Panc1 (cell line): ENCODE measurements at regions not wholly inside any gene's neighbourhood (a gene's known extent, or its start where the extent isn't known, plus 50 kb on each side); places are given as distances from the start of the nearest gene placed in this dataset.

Experiments
- ATAC-seq: fragments of 200-7000 bp; cut with Tn5 transposase; 2 replicates; pipeline ENCODE4 v1.9.1; 2020; ENCODE audit warnings: mild to moderate bottlenecking, moderate library complexity
- BruUV-seq: library from RNA; stranded (reverse); fragments of 400-500 nt; replicated peaks from 2 replicates; lab custom pipeline; 2021; lab: Mats Ljungman, UMichigan
- CTCF ChIA-PET: fragments of 300-600 bp; sonication (Branson Sonifier 250); formaldehyde crosslinking; loops from one replicate; lab custom pipeline; 2022; ENCODE audit warnings: antibody characterized with exemption; lab: Charles Lee
- POLR2A ChIA-PET: fragments of 300-600 bp; sonication (Branson Sonifier 250); formaldehyde crosslinking; loops from one replicate; lab custom pipeline; 2022; ENCODE audit warnings: antibody characterized with exemption; lab: Charles Lee
- DNase-seq: peaks from one replicate; pipeline ENCODE4 v3.0.0-alpha.2; 2010; ENCODE audit warnings: low read depth, low spot score
- H3K27ac ChIP-seq: 2 replicates; pipeline ENCODE4 v1.5.1; 2011; ENCODE audit warnings: mild to moderate bottlenecking, low read length, inconsistent platforms
- H3K27me3 ChIP-seq: fragments of 200-500 bp; sonication (Bioruptor generic); 2 replicates; pipeline ENCODE4 v1.6.0; 2014; ENCODE audit warnings: low read length, inconsistent platforms; ENCODE audit not compliant: control insufficient read depth, insufficient read depth
- H3K36me3 ChIP-seq: fragments of 200-500 bp; sonication (Bioruptor generic); 2 replicates; pipeline ENCODE4 v1.5.1; 2014; ENCODE audit warnings: inconsistent platforms, mild to moderate bottlenecking, low read length, moderate library complexity; ENCODE audit not compliant: control insufficient read depth, insufficient read depth
- H3K4me1 ChIP-seq: 2 replicates; pipeline ENCODE4 v1.5.1; 2011; ENCODE audit warnings: inconsistent platforms, mild to moderate bottlenecking, low read length, moderate library complexity; ENCODE audit not compliant: control insufficient read depth, insufficient read depth
- H3K4me3 ChIP-seq, 2 experiments: 2 replicates each; pipeline ENCODE4 v1.5.1; 2011 to 2012; ENCODE audit warnings: low read depth in 2 of 2, low read length in 2 of 2, mild to moderate bottlenecking in 2 of 2, inconsistent platforms in 1 of 2, moderate library complexity in 1 of 2
- H3K9me3 ChIP-seq: fragments of 200-500 bp; sonication (Bioruptor generic); 2 replicates; pipeline ENCODE4 v1.5.1; 2014; ENCODE audit warnings: low read depth, mild to moderate bottlenecking, inconsistent platforms, low read length, moderate library complexity; ENCODE audit not compliant: control insufficient read depth, insufficient read depth
- CTCF ChIP-seq: fragments of 450-650 bp; IDR thresholded peaks from 2 replicates; pipeline ENCODE4 v1.5.1; 2017; ENCODE audit warnings: mild to moderate bottlenecking
- POLR2AphosphoS5 ChIP-seq: IDR thresholded peaks from 2 replicates; pipeline ENCODE4 v1.6.1; 2012; ENCODE audit warnings: mild to moderate bottlenecking, low read depth, low read length, moderate library complexity
- REST ChIP-seq, 2 experiments: IDR thresholded peaks; 2 replicates each; pipeline ENCODE4 v1.6.1; 2011 to 2012; ENCODE audit warnings: low read depth in 2 of 2, control low read depth in 1 of 2, low read length in 1 of 2, mild to moderate bottlenecking in 1 of 2, moderate library complexity in 1 of 2; ENCODE audit not compliant: insufficient read depth in 1 of 2
- SIN3A ChIP-seq: IDR thresholded peaks from 2 replicates; pipeline ENCODE4 v1.6.1; 2012; ENCODE audit warnings: low read depth, mild to moderate bottlenecking, low read length, moderate library complexity, borderline replicate concordance; ENCODE audit not compliant: insufficient read depth
- TCF7L2 ChIP-seq: IDR thresholded peaks from 2 replicates; pipeline ENCODE4 v1.6.1; 2011; ENCODE audit warnings: mild to moderate bottlenecking, low read depth, low read length, inconsistent platforms
- in situ Hi-C: cut with HindIII; loops from 2 replicates; pipeline ENCODE4 v1.10.0; 2016; ENCODE audit warnings: low sequenced_read_pairs, low pct_unique_long_range_greater_than_20kb
- intact Hi-C: fragments of 100-400 bp; cut with micrococcal nuclease; formaldehyde crosslinking; loops from one replicate; pipeline ENCODE4 v1.10.0; 2022; ENCODE audit not compliant: unreplicated experiment

GRCh38 chr16:65909310-65910050 lies 457.0 kb upstream of the CDH5 start:
- ATAC-seq (no peak), DNase-seq (no peak)
- no peaks in the 10 kb centered on the region for H3K36me3 ChIP-seq
- no peak overlapping the region for H3K27ac ChIP-seq
- no peaks in the 10 kb centered on the region for H3K4me1 ChIP-seq
- TF ChIP-seq REST (IDR thresholded peaks at IDR 0.05; ENCODE audit: insufficient read depth in 1 of 2, low read depth in 2 of 2, low read length in 1 of 2) (no peak), SIN3A (no peak), CTCF (no peak), TCF7L2 (no peak), POLR2AphosphoS5 (no peak)
- intact Hi-C loops (no loop called here), in situ Hi-C loops (no loop called here)
- H3K27me3 ChIP-seq: no peaks in the 10 kb centered on the region; the same call in 1 of the 2 replicates
- no TSS peak for BruUV-seq
- H3K9me3 ChIP-seq: no peaks in the 10 kb centered on the region
- H3K4me3 ChIP-seq: no peak overlapping the region
- ChIA-PET CTCF (no interaction called here), POLR2A (no interaction called here)

DNA sequence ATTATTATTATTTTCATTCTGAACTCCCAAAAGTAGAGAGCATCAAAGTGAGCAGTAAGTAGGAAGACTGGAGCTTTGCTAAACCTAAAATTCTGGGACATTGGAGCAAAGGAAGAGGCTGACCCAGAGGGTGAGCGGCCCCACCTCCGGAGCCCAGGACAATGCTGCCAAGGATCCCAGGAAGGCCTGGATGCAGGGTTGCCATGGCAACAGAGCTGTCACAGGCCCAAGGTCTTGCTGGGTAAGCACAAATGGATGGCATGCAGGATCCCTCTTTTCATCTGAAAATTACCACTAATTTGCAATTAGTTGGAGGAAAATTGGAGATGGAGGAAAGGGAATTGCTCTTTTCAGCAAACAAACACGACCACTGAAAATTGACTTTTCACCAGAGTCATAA lies 457.9 kb upstream of the CDH5 start:
- H3K9me3 ChIP-seq: no peaks in the 10 kb centered on the region
- DNase-seq: no peak
- H3K36me3 ChIP-seq: no peaks in the 10 kb centered on the region
- no peaks in the 10 kb centered on the region for H3K4me1 ChIP-seq
- ChIA-PET CTCF (no interaction called here), POLR2A (no interaction called here)
- TF ChIP-seq SIN3A (no peak), CTCF (no peak), TCF7L2 (no peak), POLR2AphosphoS5 (no peak), REST (IDR thresholded peaks at IDR 0.05; ENCODE audit: insufficient read depth in 1 of 2, low read depth in 2 of 2, low read length in 1 of 2) (no peak)
- no peak for ATAC-seq
- in situ Hi-C loops (no loop called here), intact Hi-C loops (no loop called here)
- no peak overlapping the region for H3K27ac ChIP-seq
- peaks cover 2% of the 10 kb centered on the region; the same call in 1 of the 2 replicates for H3K27me3 ChIP-seq
- H3K4me3 ChIP-seq: no peak overlapping the region
- no TSS peak for BruUV-seq
